KOPT-K1 (cell line): ENCODE measurements at regions not wholly inside any gene's neighbourhood (a gene's known extent, or its start where the extent isn't known, plus 50 kb on each side); places are given as distances from the start of the nearest gene placed in this dataset.
"Not testable (repeated sequence)": the region's sequence is repeated elsewhere in the genome, so short reads cannot be mapped to it uniquely, and the experiment has no call there.

Experiments
- H3K27ac ChIP-seq: fragments of 200-600 bp; sonication (generic); 2 replicates; pipeline ENCODE4 v1.5.1; 2016; ENCODE audit warnings: antibody characterized with exemption, mild to moderate bottlenecking, low read depth, low read length; ENCODE audit not compliant: poor library complexity, severe bottlenecking
- H3K36me3 ChIP-seq: fragments of 200-600 bp; sonication (generic); 2 replicates; pipeline ENCODE4 v1.5.1; 2017; ENCODE audit warnings: antibody characterized with exemption, mild to moderate bottlenecking, low read length, moderate library complexity; ENCODE audit not compliant: insufficient read depth
- H3K9me3 ChIP-seq: fragments of 200-600 bp; sonication (generic); 2 replicates; pipeline ENCODE4 v1.5.1; 2017; ENCODE audit warnings: antibody characterized with exemption, low read length, mild to moderate bottlenecking; ENCODE audit not compliant: insufficient read depth, poor library complexity, severe bottlenecking

DNA sequence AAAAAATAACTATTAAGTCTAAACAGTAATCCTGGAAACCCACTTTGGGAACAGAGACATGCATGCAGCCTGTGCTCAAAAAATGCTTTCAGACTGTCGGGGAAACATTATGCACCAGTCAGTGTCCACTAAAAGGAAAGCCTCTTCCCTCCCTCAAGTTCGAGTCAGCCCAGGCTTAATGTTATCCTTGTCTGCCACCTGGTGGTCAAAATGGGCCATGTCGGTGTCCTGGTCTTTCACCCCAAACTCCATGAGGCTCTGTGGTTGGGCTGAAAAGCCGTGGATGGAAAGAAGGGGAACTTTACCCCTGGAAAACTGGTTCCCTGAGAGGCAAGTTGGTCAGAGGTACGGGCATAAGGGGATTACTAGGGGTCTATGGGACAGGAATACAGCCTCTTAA lies 88.4 kb upstream of the ZNF492 start:
- Histone ChIP-seq H3K36me3 (no peaks in the 10 kb centered on the region), H3K27ac (no peak overlapping the region), H3K9me3 (peaks cover 25% of the 10 kb centered on the region)

DNA sequence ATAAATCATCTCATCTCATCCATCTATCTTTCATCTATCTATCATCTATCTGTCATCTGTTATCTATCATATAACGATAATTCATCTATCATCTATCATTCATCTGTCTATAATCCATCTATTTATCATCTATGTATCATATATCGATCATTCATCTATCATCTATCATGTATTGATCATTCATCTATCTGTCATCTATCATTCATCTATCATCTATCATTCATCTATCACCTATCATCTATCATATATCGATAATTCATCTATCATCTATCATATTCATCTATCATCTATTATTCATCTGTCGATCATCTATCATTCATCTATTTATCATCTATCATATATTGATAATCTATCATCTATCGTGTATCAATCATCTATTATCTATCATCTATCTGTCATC lies 100.4 kb upstream of the ZNF492 start:
- Histone ChIP-seq H3K36me3 (no peaks in the 10 kb centered on the region), H3K9me3 (peaks cover 10% of the 10 kb centered on the region), H3K27ac (no peak overlapping the region)

DNA sequence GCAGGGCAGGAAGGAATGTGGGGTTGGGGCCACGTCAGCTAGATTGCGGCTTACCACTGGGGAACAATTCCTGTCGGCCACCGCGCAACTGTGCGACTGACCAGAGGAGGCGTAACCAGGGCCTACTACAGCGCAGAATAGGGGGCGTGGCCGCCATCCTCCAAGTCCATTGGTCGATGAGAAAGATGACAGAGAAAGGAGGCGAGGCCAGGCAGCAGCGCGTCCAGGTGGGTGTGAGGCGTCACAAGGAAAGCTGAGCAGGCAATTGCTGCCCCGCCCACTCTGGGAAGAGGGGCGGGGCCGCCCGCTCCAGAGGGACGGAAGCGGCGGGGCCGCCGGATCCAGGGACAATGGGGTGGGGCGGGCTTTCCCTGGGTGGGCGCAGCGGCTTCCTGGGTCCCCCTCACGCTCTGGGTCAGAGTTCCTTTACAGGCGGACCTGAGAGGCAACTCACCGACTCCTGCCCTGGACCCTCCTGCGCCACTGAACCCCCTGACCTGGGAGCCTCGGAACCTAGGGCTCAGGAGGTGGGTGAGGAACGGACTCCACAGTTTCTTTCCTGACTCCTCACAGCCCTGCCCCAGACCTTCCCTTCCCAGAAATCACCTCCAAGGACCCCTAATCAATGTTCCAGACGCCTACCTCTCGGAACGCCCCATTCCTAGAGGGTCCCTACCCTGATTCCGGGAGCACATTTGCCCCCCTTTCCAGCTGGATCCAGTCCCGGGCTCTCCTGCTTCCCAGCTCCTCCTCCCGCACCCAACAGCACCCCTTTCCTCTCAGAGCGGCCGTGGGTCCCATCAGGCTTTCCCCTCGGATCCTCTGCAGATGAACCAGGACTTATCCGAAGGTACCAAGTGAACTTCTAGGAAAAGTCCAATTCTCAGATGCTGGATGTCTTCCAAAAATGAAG lies 101.5 kb upstream of the ZNF492 start:
- Histone ChIP-seq H3K27ac (no peak overlapping the region), H3K36me3 (no peaks in the 10 kb centered on the region), H3K9me3 (peaks cover 10% of the 10 kb centered on the region)

DNA sequence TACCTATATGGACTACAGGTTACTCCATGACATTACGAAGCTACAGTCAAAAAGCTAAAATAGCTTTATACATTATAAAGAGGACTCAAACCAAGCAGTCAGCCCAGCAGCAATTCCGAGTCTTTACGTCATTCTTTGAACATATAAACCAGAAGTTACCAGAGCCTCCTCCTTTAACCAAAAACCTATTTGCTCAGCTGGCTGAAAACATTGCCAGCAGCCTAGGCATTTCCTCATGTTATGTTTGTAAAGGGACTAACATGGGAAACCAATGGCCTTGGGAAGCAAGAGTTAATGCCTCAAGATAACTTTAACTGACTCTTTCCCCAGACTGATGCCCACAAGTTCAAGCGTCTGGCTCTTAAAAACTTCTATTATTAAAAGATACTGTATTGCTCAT lies 104.1 kb upstream of the ZNF492 start:
- Histone ChIP-seq H3K9me3 (peaks cover 20% of the 10 kb centered on the region), H3K36me3 (no peaks in the 10 kb centered on the region), H3K27ac (no peak overlapping the region)

DNA sequence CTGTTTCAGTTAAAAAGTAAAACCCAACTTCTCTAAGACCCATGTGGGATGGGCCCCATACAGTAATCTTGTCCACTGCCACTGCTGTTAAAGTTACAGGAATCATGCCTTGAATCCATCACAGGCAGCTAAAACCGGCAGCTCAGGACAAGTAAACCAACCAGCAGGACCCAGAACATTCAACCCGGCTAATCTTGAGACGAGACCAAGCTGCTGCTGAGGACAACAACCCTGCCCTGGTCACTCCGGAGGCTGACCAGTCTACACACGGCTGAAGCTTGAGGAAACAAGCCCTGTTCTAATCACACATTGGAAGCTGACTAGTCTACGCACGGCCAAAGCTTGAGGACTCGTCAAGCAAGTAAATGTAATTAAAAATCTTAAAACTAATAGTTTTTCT lies 105.2 kb upstream of the ZNF492 start:
- Histone ChIP-seq H3K27ac (no peak overlapping the region), H3K36me3 (no peaks in the 10 kb centered on the region), H3K9me3 (peaks cover 21% of the 10 kb centered on the region)

DNA sequence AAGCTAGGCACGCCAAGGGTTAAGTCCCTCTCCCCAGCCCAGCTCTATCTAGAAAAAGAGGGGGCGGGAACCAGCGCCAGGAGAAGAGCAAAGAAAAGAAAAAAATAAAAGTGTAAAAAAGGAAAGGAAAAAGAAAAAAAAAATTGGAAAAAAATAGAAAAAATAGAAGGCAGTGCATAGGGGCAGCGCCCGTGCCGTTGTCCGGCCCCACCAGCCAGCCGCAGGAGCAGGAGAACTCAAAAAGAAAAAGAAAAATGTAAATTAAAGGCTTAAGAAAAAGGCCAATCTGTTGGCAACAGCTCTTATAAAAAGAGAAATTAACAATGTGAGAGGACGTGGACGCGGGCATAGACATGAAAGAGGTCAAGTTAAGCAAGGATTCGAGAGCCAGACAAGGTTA lies 105.4 kb upstream of the ZNF98 start:
- no peaks in the 10 kb centered on the region for H3K36me3 ChIP-seq
- no peak overlapping the region for H3K27ac ChIP-seq
- H3K9me3 ChIP-seq, result peaks cover 28% of the 10 kb centered on the region

DNA sequence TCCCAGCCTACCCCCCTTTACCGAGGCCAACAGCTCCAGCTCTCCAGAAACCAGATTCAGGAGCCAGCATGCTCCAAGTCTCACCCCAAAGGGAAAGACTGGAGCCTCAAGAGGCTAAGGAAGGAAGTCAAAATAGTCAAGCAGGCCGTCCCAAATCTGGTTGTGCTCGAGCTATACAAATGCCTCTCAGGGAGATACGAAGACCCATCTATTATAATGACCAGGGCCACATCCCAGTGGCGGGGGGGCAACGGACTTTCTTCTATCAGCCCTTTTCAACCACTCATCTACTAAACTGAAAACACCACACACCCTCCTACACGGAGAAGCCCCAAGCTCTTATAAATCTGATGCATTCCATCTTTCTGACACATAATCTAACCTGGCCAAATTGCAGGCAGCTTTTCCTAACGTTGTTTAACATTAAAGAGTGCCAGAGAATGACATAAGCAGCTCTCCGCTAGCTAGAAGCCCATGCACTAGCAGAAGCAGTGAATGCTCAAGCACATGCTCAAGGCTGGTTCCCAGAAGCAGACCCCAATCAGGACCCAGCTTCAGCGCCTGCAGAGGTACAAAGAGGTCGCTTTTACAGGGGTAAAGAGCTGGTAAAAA lies 104.6 kb upstream of the ZNF98 start:
- Histone ChIP-seq H3K36me3 (no peaks in the 10 kb centered on the region), H3K27ac (no peak overlapping the region), H3K9me3 (peaks cover 20% of the 10 kb centered on the region)

DNA sequence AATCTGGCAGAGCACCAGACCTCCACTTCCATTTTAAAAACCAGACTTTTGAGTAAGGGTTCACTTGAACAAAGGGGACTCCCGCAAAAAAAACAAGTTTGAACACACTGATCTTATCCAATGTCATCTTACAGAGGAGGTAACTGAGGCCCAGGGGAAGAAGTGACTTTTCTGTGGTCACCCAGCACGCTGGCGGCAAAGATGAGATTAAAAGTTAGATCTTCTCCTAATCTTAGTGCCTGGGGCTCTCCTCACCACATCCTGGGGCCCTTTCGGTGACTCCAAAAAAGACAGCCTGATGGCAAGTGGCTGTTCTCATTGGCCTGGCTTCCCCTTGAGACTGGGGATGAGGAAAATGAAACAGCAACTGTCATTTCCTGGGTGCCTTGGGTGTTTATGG lies 101.8 kb upstream of the ZNF98 start:
- H3K9me3 ChIP-seq, result peaks cover 39% of the 10 kb centered on the region
- no peaks in the 10 kb centered on the region for H3K36me3 ChIP-seq
- no peak overlapping the region for H3K27ac ChIP-seq

DNA sequence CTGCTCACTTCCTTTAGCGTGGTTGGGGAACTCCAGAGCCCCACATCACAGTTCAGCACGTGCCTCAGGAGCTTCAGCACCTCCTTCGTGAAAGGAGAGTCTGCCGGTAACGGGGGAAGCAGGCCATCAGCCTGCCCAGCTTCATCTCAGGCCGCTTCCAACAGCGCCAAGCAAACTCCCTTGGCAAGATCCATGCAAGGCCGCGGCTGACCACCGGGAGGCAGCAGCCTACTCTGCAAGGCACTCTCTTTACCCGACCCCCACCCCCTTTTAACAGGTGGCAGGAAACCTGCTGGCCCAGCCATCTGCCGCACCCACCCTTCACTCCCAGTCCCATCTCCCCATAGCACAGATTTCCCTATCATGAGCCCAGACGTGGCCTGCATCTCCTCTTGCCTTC lies 97.4 kb upstream of the ZNF98 start:
- not testable (repeated sequence) for H3K27ac ChIP-seq, H3K36me3 ChIP-seq
- peaks cover 61% of the 10 kb centered on the region for H3K9me3 ChIP-seq

DNA sequence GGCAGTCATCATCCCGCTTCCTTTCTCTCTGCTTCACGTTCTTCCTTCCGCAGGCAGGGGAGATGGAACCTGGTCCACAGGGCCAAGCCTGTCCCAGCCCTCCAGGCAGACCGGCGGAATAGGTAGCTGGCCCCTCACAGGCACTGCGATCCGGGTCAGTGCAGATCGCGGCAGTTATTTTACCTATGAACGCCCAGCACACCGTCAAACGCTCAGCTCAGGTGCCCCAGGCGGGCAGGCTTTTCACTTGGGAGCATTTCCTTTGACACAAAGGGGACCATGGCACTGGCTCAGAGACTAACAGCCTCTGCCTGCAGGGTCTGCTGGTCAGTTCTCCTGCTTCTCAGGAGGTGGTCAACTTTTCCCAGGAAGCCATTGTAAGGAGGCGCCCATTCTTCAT lies 97.0 kb upstream of the ZNF98 start:
- Histone ChIP-seq H3K27ac (no peak overlapping the region), H3K9me3 (peaks cover 65% of the 10 kb centered on the region), H3K36me3 (no peaks in the 10 kb centered on the region)

DNA sequence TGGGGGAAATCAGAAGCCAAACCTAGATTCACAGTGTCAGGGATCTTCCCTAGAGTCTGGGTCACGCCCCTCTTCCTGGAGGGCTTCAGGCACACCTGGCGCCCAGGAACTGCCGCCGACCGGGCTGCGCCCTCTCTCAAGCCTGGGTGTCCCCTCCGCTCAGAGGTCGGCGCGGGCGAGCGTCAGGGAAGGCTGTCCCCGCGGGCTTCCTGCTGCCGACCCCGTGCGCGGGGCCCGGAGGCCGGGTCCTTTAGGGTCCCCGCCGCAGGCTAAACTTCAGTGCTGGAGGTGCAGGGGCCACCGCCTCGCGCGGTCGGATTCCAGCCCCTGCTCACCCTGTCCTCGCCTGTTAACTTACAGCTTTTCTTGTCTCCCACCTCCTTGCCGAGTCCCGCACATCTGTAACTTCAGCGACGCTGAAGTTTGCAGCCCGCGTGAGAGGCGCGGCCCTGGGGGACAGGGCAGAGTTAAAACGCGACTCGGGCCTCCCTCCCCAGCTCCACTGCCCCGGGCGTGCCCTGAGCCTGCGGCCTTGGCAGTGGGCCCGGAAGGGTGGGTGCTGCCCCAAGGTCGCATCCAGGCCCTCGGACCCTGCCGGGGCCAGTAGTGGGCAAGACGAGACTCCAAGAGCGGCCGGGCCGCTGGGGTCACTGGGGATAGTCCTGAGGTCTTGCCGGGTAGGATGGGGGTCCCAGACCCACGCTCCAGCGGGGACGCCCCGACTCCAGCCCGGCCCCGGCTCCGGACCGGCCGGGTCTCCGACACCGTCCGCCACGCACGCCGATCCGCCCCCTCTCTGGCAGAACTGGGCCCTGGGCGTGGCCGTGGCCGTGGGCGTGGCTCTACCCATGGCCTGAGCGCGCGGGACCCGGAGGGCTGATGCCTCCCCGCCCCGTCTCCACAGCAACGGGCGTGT lies 95.6 kb upstream of the ZNF98 start:
- Histone ChIP-seq H3K36me3 (no peaks in the 10 kb centered on the region), H3K27ac (no peak overlapping the region), H3K9me3 (peaks cover 70% of the 10 kb centered on the region)

DNA sequence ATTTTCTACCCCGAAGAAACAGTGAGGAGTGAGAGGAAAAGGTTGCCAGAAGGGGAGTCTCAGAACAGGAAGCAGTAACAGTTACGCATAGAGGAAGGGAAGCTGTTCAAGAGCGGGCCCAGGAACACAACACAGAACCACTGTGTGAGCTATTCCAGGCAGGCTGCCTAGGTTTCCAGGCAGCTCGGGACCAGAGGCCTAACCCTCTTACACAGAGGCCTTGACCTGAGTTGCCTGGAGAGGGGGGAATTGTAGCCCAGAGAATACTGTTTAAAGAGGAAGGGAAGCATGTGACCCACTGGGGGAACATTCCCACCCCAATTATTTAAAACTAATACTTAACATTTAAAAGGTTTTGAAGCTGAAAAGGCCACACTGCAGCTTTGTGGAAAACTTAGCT lies 93.3 kb upstream of the ZNF98 start:
- H3K9me3 ChIP-seq, result peaks cover 83% of the 10 kb centered on the region
- no peaks in the 10 kb centered on the region for H3K36me3 ChIP-seq
- no peak overlapping the region for H3K27ac ChIP-seq

DNA sequence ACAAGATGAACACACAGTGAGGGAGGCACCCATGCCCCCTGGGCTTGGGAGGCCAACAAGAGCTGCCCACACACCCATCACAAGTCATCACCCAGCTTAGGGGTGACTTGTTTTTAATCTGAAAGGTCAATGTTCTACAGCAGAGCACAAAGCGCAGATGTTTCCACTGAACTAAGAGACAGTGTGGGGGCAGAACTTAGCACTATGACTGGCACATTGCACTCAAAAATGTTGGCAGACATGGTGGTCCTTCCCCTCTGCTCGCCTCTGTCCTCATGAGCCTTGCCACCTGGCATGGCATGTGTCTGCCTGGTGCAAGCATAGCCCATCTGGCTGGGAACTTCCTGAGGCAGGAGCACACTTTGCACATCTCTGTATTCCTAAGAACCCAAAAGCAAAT lies 81.4 kb upstream of the ZNF98 start:
- H3K36me3 ChIP-seq, result no peaks in the 10 kb centered on the region
- H3K9me3 ChIP-seq, result peaks cover 53% of the 10 kb centered on the region
- no peak overlapping the region for H3K27ac ChIP-seq

DNA sequence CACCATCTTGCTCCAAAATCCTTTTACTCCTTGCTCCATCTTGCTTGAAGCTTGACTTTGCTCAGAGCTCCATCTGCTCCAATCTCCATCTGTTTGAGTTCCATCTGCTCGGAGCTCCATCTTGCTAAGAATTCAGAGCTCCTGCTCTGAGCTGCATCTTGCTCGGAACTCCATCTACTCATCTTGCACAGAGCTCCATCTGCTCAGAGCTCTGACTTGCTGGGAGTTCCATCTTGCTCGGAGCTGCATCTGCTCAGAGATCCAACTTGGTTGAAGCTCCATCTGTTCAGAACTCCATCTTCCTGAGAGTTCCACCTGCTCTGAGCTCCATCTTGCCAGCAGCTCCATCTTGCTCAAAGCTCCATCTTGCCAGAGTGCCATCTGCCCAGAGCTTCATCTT lies 80.6 kb upstream of the ZNF98 start:
- Histone ChIP-seq H3K9me3 (peaks cover 53% of the 10 kb centered on the region), H3K27ac (no peak overlapping the region), H3K36me3 (no peaks in the 10 kb centered on the region)

DNA sequence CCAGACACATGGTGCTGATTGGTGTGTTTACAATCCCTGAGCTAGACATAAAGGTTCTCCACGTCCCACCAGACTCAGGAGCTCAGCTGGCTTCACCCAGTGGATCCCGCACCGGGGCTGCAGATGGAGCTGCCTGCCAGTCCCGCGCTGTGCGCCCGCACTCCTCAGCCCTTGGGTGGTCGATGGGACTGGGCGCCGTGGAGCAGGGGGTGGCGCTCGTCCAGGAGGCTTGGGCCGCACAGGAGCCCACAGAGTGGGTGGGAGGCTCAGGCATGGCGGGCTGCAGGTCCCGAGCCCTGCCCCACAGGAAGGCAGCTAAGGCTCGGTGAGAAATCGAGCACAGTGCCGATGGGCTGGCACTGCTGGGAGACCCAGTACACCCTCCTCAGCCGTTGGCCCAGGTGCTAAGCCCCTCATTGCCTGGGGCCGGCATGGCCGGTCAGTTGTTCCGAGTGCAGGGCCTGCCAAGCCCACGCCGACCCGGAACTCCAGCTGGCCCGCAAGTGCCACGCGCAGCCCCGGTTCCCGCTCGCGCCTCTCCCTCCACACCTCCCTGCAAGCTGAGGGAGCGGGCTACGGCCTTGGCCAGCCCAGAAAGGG lies 76.8 kb upstream of the ZNF98 start:
- not testable (repeated sequence) for H3K36me3 ChIP-seq, H3K27ac ChIP-seq
- peaks cover 52% of the 10 kb centered on the region for H3K9me3 ChIP-seq
